ENCODE measurements at regions not wholly inside any gene's neighbourhood (a gene's known extent, or its start where the extent isn't known, plus 50 kb on each side); places are given as distances from the start of the nearest gene placed in this dataset.

- Mint-ChIP-seq H3K36me3 (no peaks in the 10 kb centered on the region), H3K4me3 (no peak overlapping the region), H3K27ac (no peak overlapping the region), H3K9me3 (peaks cover 0 to 5% (median 0%) of the 10 kb centered on the region in 7 donors), H3K4me1 (no peaks in the 10 kb centered on the region), H3K27me3 (peaks cover 5% of the 10 kb centered on the region)
- no peaks in the 10 kb centered on the region for H3K4me1 ChIP-seq (ENCODE audit: control insufficient read depth, insufficient read depth, low read length, poor library complexity, severe bottlenecking)
- no peaks in the 10 kb centered on the region for H3K9me3 ChIP-seq (ENCODE audit: control insufficient read depth in 2 of 2, low read length in 2 of 2)
- ATAC-seq (ENCODE audit: low read depth in 2 of 2), result no peak
- no peak overlapping the region for H3K4me3 ChIP-seq (ENCODE audit: low read depth, low read length)
- DNase-seq, result no peak
- H3K36me3 ChIP-seq (ENCODE audit: control insufficient read depth, insufficient read depth, low read length), result no peaks in the 10 kb centered on the region
- peaks cover 7% of the 10 kb centered on the region for H3K27me3 ChIP-seq (ENCODE audit: control insufficient read depth, insufficient read depth, low read length)
- H3K27ac ChIP-seq (ENCODE audit: insufficient read depth, low read length, poor library complexity, severe bottlenecking), result no peak overlapping the region
These were observed 251.1 kb upstream of the CD180 start for GRCh38 chr5:67447732-67448131.

GRCh38 chr5:67437905-67438845 is 241.6 kb upstream of the CD180 start:
- H3K4me1 Mint-ChIP-seq, result peaks cover 0 to 1% (median 0%) of the 10 kb centered on the region in 4 donors
- H3K4me3 Mint-ChIP-seq, result no peak overlapping the region
- Histone ChIP-seq H3K4me3 (ENCODE audit: low read depth, low read length) (no peak overlapping the region), H3K4me1 (ENCODE audit: control insufficient read depth, insufficient read depth, low read length, poor library complexity, severe bottlenecking) (no peaks in the 10 kb centered on the region), H3K36me3 (ENCODE audit: control insufficient read depth, insufficient read depth, low read length) (no peaks in the 10 kb centered on the region), H3K9me3 (ENCODE audit: control insufficient read depth in 2 of 2, low read length in 2 of 2) (no peaks in the 10 kb centered on the region), H3K27ac (ENCODE audit: insufficient read depth, low read length, poor library complexity, severe bottlenecking) (no peak overlapping the region), H3K27me3 (ENCODE audit: control insufficient read depth, insufficient read depth, low read length) (no peaks in the 10 kb centered on the region)
- DNase-seq (no peak), ATAC-seq (ENCODE audit: low read depth in 2 of 2) (no peak)
- H3K27me3 Mint-ChIP-seq, result peaks cover 4% of the 10 kb centered on the region
- H3K27ac Mint-ChIP-seq, result no peak overlapping the region
- H3K9me3 Mint-ChIP-seq, result peaks cover 0 to 2% (median 0%) of the 10 kb centered on the region in 7 donors
- no peaks in the 10 kb centered on the region for H3K36me3 Mint-ChIP-seq

- Mint-ChIP-seq H3K27me3 (peaks cover 4% of the 10 kb centered on the region), H3K36me3 (no peaks in the 10 kb centered on the region), H3K27ac (no peak overlapping the region), H3K4me1 (peaks cover 0 to 1% (median 0%) of the 10 kb centered on the region in 4 donors), H3K4me3 (no peak overlapping the region), H3K9me3 (peaks cover 0 to 3% (median 0%) of the 10 kb centered on the region in 7 donors)
- Histone ChIP-seq H3K4me1 (ENCODE audit: control insufficient read depth, insufficient read depth, low read length, poor library complexity, severe bottlenecking) (no peaks in the 10 kb centered on the region), H3K4me3 (ENCODE audit: low read depth, low read length) (no peak overlapping the region), H3K27me3 (ENCODE audit: control insufficient read depth, insufficient read depth, low read length) (no peaks in the 10 kb centered on the region), H3K9me3 (ENCODE audit: control insufficient read depth in 2 of 2, low read length in 2 of 2) (no peaks in the 10 kb centered on the region), H3K36me3 (ENCODE audit: control insufficient read depth, insufficient read depth, low read length) (no peaks in the 10 kb centered on the region), H3K27ac (ENCODE audit: insufficient read depth, low read length, poor library complexity, severe bottlenecking) (no peak overlapping the region)
- no peak for DNase-seq
- no peak for ATAC-seq (ENCODE audit: low read depth in 2 of 2)
These were observed 238.4 kb upstream of the CD180 start for GRCh38 chr5:67435032-67435431.

- Mint-ChIP-seq H3K36me3 (no peaks in the 10 kb centered on the region), H3K27me3 (peaks cover 4% of the 10 kb centered on the region), H3K27ac (no peak overlapping the region), H3K4me1 (peaks cover 0 to 1% (median 0%) of the 10 kb centered on the region in 4 donors), H3K9me3 (peaks cover 0 to 3% (median 0%) of the 10 kb centered on the region in 7 donors), H3K4me3 (no peak overlapping the region)
- Histone ChIP-seq H3K27ac (ENCODE audit: insufficient read depth, low read length, poor library complexity, severe bottlenecking) (no peak overlapping the region), H3K36me3 (ENCODE audit: control insufficient read depth, insufficient read depth, low read length) (no peaks in the 10 kb centered on the region), H3K4me3 (ENCODE audit: low read depth, low read length) (no peak overlapping the region), H3K4me1 (ENCODE audit: control insufficient read depth, insufficient read depth, low read length, poor library complexity, severe bottlenecking) (no peaks in the 10 kb centered on the region), H3K9me3 (ENCODE audit: control insufficient read depth in 2 of 2, low read length in 2 of 2) (no peaks in the 10 kb centered on the region), H3K27me3 (ENCODE audit: control insufficient read depth, insufficient read depth, low read length) (no peaks in the 10 kb centered on the region)
- ATAC-seq (ENCODE audit: low read depth in 2 of 2), result no peak
- DNase-seq, result no peak
These were observed 237.9 kb upstream of the CD180 start for GRCh38 chr5:67434466-67434865.

GRCh38 chr5:67432606-67433005 is 236.0 kb upstream of the CD180 start:
- DNase-seq (no peak), ATAC-seq (ENCODE audit: low read depth in 2 of 2) (no peak)
- Histone ChIP-seq H3K36me3 (ENCODE audit: control insufficient read depth, insufficient read depth, low read length) (no peaks in the 10 kb centered on the region), H3K27ac (ENCODE audit: insufficient read depth, low read length, poor library complexity, severe bottlenecking) (no peak overlapping the region), H3K9me3 (ENCODE audit: control insufficient read depth in 2 of 2, low read length in 2 of 2) (no peaks in the 10 kb centered on the region), H3K27me3 (ENCODE audit: control insufficient read depth, insufficient read depth, low read length) (no peaks in the 10 kb centered on the region), H3K4me1 (ENCODE audit: control insufficient read depth, insufficient read depth, low read length, poor library complexity, severe bottlenecking) (no peaks in the 10 kb centered on the region), H3K4me3 (ENCODE audit: low read depth, low read length) (no peak overlapping the region)
- Mint-ChIP-seq H3K4me1 (peaks cover 0 to 1% (median 0%) of the 10 kb centered on the region in 4 donors), H3K36me3 (no peaks in the 10 kb centered on the region), H3K27ac (no peak overlapping the region), H3K27me3 (peaks cover 4% of the 10 kb centered on the region), H3K4me3 (no peak overlapping the region), H3K9me3 (peaks cover 0 to 3% (median 0%) of the 10 kb centered on the region in 7 donors)

- no peak for ATAC-seq (ENCODE audit: low read depth in 2 of 2)
- H3K27ac Mint-ChIP-seq, result no peak overlapping the region
- no peak overlapping the region for H3K4me3 ChIP-seq (ENCODE audit: low read depth, low read length)
These were observed 234.6 kb upstream of the CD180 start for GRCh38 chr5:67431191-67431590.

GRCh38 chr5:67427850-67428298 is 231.3 kb upstream of the CD180 start:
- Histone ChIP-seq H3K9me3 (ENCODE audit: control insufficient read depth in 2 of 2, low read length in 2 of 2) (no peaks in the 10 kb centered on the region), H3K27me3 (ENCODE audit: control insufficient read depth, insufficient read depth, low read length) (no peaks in the 10 kb centered on the region), H3K4me1 (ENCODE audit: control insufficient read depth, insufficient read depth, low read length, poor library complexity, severe bottlenecking) (no peaks in the 10 kb centered on the region), H3K36me3 (ENCODE audit: control insufficient read depth, insufficient read depth, low read length) (no peaks in the 10 kb centered on the region), H3K4me3 (ENCODE audit: low read depth, low read length) (no peak overlapping the region), H3K27ac (ENCODE audit: insufficient read depth, low read length, poor library complexity, severe bottlenecking) (no peak overlapping the region)
- DNase-seq (no peak), ATAC-seq (ENCODE audit: low read depth in 2 of 2) (no peak)
- Mint-ChIP-seq H3K36me3 (no peaks in the 10 kb centered on the region), H3K9me3 (peaks cover 0 to 2% (median 0%) of the 10 kb centered on the region in 7 donors), H3K4me1 (no peaks in the 10 kb centered on the region), H3K27ac (no peak overlapping the region), H3K4me3 (no peak overlapping the region), H3K27me3 (no peaks in the 10 kb centered on the region)

More at GRCh38 chr5:67431191-67431590, 234.6 kb upstream of the CD180 start:
- Mint-ChIP-seq H3K9me3 (peaks cover 0 to 3% (median 0%) of the 10 kb centered on the region in 7 donors), H3K4me3 (no peak overlapping the region), H3K27me3 (peaks cover 4% of the 10 kb centered on the region), H3K36me3 (no peaks in the 10 kb centered on the region), H3K4me1 (peaks cover 0 to 1% (median 0%) of the 10 kb centered on the region in 4 donors)
- no peaks in the 10 kb centered on the region for H3K4me1 ChIP-seq (ENCODE audit: control insufficient read depth, insufficient read depth, low read length, poor library complexity, severe bottlenecking)
- no peaks in the 10 kb centered on the region for H3K36me3 ChIP-seq (ENCODE audit: control insufficient read depth, insufficient read depth, low read length)
- H3K9me3 ChIP-seq (ENCODE audit: control insufficient read depth in 2 of 2, low read length in 2 of 2), result no peaks in the 10 kb centered on the region
- DNase-seq, result no peak
- H3K27me3 ChIP-seq (ENCODE audit: control insufficient read depth, insufficient read depth, low read length), result no peaks in the 10 kb centered on the region
- H3K27ac ChIP-seq (ENCODE audit: insufficient read depth, low read length, poor library complexity, severe bottlenecking), result no peak overlapping the region
